Osteocyte (in vitro differentiated cells): ENCODE measurements at regions not wholly inside any gene's neighbourhood (a gene's known extent, or its start where the extent isn't known, plus 50 kb on each side); places are given as distances from the start of the nearest gene placed in this dataset.
A peak's percentile ranks its signal among the peaks of the same experiment; 100 is the strongest.

ENCODE experiments used
- DNase-seq: peaks from one replicate; pipeline ENCODE4 v3.0.0; 2021; ENCODE audit warnings: mixed read lengths; ENCODE audit not compliant: unreplicated experiment; ENCODE audit errors: extremely low spot score
- H3K27ac Mint-ChIP-seq: one replicate; pipeline ENCODE4 v1.8.0; 2021; ENCODE audit warnings: mild to moderate bottlenecking, mixed read lengths; ENCODE audit not compliant: unreplicated experiment
- H3K27me3 Mint-ChIP-seq: one replicate; pipeline ENCODE4 v1.8.0; 2021; ENCODE audit warnings: mixed read lengths; ENCODE audit not compliant: unreplicated experiment
- H3K36me3 Mint-ChIP-seq: one replicate; pipeline ENCODE4 v1.8.0; 2021; ENCODE audit warnings: mixed read lengths; ENCODE audit not compliant: unreplicated experiment
- H3K4me1 Mint-ChIP-seq: one replicate; pipeline ENCODE4 v1.8.0; 2021; ENCODE audit warnings: mixed read lengths; ENCODE audit not compliant: unreplicated experiment
- H3K4me3 Mint-ChIP-seq: one replicate; pipeline ENCODE4 v1.8.0; 2021; ENCODE audit warnings: mild to moderate bottlenecking, moderate library complexity, mixed read lengths; ENCODE audit not compliant: unreplicated experiment
- H3K9me3 Mint-ChIP-seq: one replicate; pipeline ENCODE4 v1.8.0; 2021; ENCODE audit warnings: mixed read lengths; ENCODE audit not compliant: unreplicated experiment
- CTCF ChIP-seq: fragments of 200-600 bp; sonication (generic); IDR thresholded peaks from 2 replicates; pipeline ENCODE4 v1.5.0; 2021; ENCODE audit warnings: antibody characterized with exemption, mild to moderate bottlenecking, moderate library complexity

GRCh38 chrX:128862557-128862956 lies 660.7 kb downstream of the SMARCA1 start:
- DNase-seq, result no peak
- Mint-ChIP-seq H3K9me3 (peaks cover 7% of the 10 kb centered on the region), H3K27ac (no peak overlapping the region), H3K4me3 (no peak overlapping the region), H3K27me3 (no peaks in the 10 kb centered on the region), H3K4me1 (no peaks in the 10 kb centered on the region), H3K36me3 (no peaks in the 10 kb centered on the region)
- no peak for TF ChIP-seq CTCF

DNA sequence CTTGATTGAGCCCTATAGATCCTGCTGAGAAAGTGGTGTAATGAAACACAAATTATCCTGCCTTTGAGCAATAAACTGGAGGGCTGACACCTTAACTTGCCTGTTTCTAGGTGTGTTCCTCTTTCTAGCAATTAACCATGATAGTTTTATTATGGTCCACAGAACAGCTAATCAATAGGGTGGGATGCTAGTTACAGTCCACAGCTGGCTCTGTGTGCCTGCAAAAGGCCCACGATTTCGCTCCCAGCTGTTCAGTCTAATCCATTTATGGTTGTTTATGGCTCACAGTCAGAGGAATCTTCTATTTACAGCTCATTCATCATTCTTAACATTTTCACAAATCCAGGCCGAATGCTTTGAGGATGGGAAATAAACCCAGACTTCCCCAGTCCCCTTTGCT lies 674.9 kb downstream of the SMARCA1 start:
- no peak overlapping the region for H3K27ac Mint-ChIP-seq
- no peaks in the 10 kb centered on the region for H3K36me3 Mint-ChIP-seq
- no peak overlapping the region for H3K4me3 Mint-ChIP-seq
- no peak for TF ChIP-seq CTCF
- peaks cover 31% of the 10 kb centered on the region for H3K9me3 Mint-ChIP-seq
- DNase-seq, result no peak
- no peaks in the 10 kb centered on the region for H3K27me3 Mint-ChIP-seq
- H3K4me1 Mint-ChIP-seq, result no peaks in the 10 kb centered on the region

DNA sequence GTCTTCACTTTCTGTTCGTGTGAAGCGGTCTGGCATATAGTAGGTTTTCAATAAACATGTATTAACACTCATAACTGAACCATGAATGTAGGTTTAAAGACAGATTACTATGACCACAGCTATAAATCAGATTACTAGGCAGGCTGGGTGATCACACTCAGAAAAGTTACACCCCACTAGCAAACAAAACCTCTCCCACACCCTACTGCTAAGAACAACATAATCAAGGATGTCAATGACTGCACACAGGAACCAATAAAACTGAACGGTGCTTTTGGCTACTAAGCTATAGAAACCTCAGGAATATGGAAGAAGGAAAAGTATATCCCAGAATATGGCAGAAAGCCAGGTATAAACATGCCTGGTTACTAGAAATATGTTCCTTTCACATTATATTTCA lies 676.9 kb downstream of the SMARCA1 start:
- TF ChIP-seq CTCF, result no peak
- Mint-ChIP-seq H3K27ac (no peak overlapping the region), H3K27me3 (no peaks in the 10 kb centered on the region), H3K36me3 (no peaks in the 10 kb centered on the region), H3K9me3 (peaks cover 20% of the 10 kb centered on the region), H3K4me1 (no peaks in the 10 kb centered on the region), H3K4me3 (no peak overlapping the region)
- DNase-seq, result no peak

DNA sequence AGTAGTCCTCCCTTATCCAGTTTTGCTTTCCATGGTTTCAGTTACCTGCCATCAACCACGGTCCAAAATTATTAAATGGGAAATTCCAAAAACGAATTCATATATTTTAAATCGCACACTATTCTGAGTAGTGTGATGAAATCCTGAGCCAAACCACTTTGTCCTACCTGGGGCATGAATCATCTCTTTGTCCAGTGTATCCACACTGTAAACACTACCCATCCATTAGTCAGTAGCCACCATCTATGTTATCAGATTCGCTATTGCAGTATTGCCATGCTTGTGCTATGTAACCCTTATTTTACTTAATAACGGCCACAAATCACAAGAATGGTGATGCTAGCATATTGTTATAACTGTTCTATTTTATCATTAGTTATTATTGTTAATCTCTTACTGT lies 704.6 kb downstream of the SMARCA1 start:
- H3K4me1 Mint-ChIP-seq, result no peaks in the 10 kb centered on the region
- H3K27ac Mint-ChIP-seq, result no peak overlapping the region
- H3K4me3 Mint-ChIP-seq, result no peak overlapping the region
- no peak for TF ChIP-seq CTCF
- no peaks in the 10 kb centered on the region for H3K36me3 Mint-ChIP-seq
- DNase-seq, result no peak
- H3K27me3 Mint-ChIP-seq, result no peaks in the 10 kb centered on the region
- H3K9me3 Mint-ChIP-seq, result peaks cover 13% of the 10 kb centered on the region

GRCh38 chrX:128816919-128817318 lies 706.4 kb downstream of the SMARCA1 start:
- H3K36me3 Mint-ChIP-seq, result no peaks in the 10 kb centered on the region
- peak; percentile 29 for TF ChIP-seq CTCF
- no peak overlapping the region for H3K27ac Mint-ChIP-seq
- H3K9me3 Mint-ChIP-seq, result peaks cover 20% of the 10 kb centered on the region
- no peak overlapping the region for H3K4me3 Mint-ChIP-seq
- H3K4me1 Mint-ChIP-seq, result no peaks in the 10 kb centered on the region
- no peak for DNase-seq
- no peaks in the 10 kb centered on the region for H3K27me3 Mint-ChIP-seq
